GM10248 (cell line): ENCODE measurements at regions not wholly inside any gene's neighbourhood (a gene's known extent, or its start where the extent isn't known, plus 50 kb on each side); places are given as distances from the start of the nearest gene placed in this dataset.
"Not testable (repeated sequence)": the region's sequence is repeated elsewhere in the genome, so short reads cannot be mapped to it uniquely, and the experiment has no call there.

ENCODE experiments used
- CTCF ChIA-PET: fragments of 300-600 bp; sonication (Branson Sonifier 250); formaldehyde crosslinking; extraction: SDS; loops from one replicate; lab custom pipeline; 2021; ENCODE audit warnings: antibody characterized with exemption; lab: Yijun Ruan, JAX
- POLR2A ChIA-PET: fragments of 350-650 bp; sonication (Branson Sonifier 250); formaldehyde crosslinking; extraction: SDS; loops from one replicate; lab custom pipeline; 2020; ENCODE audit warnings: antibody characterized with exemption; lab: Yijun Ruan, JAX
- DNase-seq: peaks from one replicate; pipeline ENCODE4 v3.0.0; 2012; ENCODE audit errors: extremely low spot score
- TF ChIP-seq, protein P1 (sequence below): IDR thresholded peaks from 2 replicates; pipeline ENCODE4 v1.5.1; 2012; ENCODE audit warnings: mild to moderate bottlenecking, low read depth; ENCODE audit errors: extremely low read depth, missing control alignments, control extremely low read depth

DNA sequence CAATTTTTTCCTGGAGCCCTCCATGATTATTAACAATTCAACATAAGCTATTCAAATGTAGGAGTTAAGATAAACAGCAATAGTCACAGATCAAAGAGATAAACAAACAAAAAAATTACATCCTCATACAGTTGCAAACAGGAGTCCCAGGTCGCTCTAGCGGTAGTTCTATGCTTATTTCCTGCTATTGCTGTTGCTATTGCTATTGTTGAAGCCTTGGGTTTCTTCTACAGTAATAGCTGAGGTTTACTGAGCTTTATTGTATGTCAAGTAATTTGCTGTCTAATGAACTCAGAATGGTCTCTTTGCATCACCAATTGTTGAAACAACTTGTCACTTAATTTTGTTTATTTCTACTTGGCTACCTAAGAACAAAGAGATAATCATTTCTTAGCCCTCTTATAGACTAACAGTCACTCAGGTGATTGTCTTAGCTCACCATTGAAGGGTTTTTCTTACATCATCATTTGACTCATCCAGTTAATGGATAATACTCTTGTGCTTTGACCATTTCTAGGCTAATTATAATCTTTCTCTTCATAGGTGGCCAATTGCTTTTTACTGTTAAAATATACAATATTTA, 654.6 kb downstream of the MECOM start:
- TF ChIP-seq, protein P1, sequence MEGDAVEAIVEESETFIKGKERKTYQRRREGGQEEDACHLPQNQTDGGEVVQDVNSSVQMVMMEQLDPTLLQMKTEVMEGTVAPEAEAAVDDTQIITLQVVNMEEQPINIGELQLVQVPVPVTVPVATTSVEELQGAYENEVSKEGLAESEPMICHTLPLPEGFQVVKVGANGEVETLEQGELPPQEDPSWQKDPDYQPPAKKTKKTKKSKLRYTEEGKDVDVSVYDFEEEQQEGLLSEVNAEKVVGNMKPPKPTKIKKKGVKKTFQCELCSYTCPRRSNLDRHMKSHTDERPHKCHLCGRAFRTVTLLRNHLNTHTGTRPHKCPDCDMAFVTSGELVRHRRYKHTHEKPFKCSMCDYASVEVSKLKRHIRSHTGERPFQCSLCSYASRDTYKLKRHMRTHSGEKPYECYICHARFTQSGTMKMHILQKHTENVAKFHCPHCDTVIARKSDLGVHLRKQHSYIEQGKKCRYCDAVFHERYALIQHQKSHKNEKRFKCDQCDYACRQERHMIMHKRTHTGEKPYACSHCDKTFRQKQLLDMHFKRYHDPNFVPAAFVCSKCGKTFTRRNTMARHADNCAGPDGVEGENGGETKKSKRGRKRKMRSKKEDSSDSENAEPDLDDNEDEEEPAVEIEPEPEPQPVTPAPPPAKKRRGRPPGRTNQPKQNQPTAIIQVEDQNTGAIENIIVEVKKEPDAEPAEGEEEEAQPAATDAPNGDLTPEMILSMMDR, result no peak
- ChIA-PET POLR2A (no interaction called here), CTCF (interaction anchor here (0.6 to 1.8 kb wide), 3 partner anchors 11 to 27 kb away, joined by 3 to 6 read pairs (median 3); no protein-coding TSS in a partner anchor)
- DNase-seq, result no peak

DNA sequence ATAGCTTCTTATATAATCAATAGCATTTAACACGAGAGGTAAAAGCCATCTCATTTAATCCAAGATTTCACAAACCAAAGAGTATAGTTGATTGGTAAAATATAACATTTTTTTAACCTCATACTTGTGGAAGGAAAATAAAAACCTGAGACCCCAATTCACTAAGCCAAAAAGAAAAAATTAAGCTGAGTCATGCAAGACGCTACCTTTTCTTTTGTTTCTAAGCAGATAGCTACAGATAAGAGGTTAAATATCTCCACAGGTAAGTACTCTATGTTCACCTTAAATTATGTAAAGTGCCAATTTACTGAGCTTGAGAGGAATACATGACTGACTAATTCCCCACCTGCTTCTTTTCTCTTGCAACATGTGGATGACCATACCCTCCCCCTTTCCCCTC, 656.4 kb downstream of the MECOM start:
- no peak for DNase-seq
- POLR2A ChIA-PET, result no interaction called here
- CTCF ChIA-PET, result interaction anchor here (1.0 kb wide), 1 partner anchor 29 kb away, joined by 3 read pairs; no protein-coding TSS in a partner anchor
- TF ChIP-seq, protein P1, result no peak

DNA sequence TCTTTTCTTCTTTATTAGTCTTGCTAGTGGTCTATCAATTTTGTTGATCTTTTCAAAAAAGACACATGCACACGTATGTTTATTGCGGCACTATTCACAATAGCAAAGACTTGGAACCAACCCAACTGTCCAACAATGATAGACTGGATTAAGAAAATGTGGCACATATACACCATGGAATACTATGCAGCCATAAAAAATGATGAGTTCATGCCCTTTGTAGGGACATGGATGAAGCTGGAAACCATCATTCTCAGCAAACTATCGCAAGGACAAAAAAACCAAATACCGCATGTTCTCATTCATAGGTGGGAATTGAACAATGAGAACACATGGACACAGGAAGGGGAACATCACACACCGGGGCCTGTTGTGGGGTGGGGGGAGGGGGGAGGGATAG, 657.1 kb downstream of the MECOM start:
- DNase-seq, POLR2A ChIA-PET, CTCF ChIA-PET: not testable (repeated sequence)

DNA sequence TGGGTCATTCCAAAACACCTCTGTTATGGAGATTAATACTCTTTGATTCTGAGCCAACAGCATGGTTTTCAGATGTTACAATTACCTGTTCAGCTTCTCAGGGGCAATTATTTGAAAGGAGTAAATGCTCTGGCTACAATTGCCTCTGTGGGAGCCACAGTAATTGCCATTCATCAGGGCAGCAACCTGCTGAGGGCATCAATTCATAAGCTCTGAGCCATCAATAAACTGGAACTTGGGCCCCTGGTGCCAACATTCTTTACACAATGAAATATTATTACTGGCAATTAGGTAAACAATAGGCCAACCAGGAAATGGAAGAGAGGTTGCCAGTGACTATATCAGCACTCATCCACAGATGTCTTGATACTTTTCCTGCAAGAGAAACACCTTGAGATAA, 660.8 kb downstream of the MECOM start:
- TF ChIP-seq, protein P1, result no peak
- CTCF ChIA-PET, result no interaction called here
- POLR2A ChIA-PET, result no interaction called here
- no peak for DNase-seq

DNA sequence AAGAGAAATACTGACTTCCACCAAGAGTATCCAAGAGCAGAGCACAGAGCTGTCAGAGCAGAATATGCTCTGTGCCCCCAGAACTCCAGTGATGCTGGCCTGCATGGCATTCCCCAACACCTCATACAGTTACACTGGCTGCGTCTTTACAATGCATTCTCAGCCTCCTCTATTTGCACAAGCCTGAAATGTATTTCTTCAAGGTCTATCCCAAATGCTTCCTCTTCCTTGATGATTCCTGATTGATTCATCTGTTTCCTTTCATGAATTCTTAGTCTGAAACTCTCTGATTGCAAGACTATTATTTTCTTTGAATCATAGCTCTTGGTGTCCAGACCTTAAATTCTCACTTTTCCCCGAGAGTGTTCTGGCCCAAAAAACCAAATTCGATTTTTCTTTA, 664.7 kb downstream of the MECOM start:
- no peak for DNase-seq
- TF ChIP-seq, protein P1, result no peak
- POLR2A ChIA-PET, result no interaction called here
- CTCF ChIA-PET, result interaction anchor here (0.9 to 1.6 kb wide), 2 partner anchors 10 to 22 kb away, joined by 3 to 6 read pairs; no protein-coding TSS in a partner anchor

DNA sequence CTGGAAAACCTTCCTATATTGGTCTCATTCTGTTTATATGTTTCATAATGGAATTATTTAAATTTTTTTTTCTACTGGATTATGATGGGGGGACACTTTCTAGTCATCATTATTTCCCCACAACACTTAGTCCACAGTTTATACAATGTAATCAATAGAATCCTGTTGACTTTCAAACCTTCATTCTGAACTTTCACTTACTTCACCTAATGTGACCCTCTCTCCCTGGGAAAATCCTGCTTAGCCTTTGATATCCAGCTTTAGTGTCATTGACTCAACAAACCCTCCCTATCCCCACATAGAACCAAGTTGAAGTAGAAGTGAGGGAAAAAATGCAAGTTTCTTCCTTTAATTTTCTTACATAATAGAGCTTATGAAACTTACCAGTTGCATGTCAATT, 666.0 kb downstream of the MECOM start:
- POLR2A ChIA-PET, result no interaction called here
- CTCF ChIA-PET, result interaction anchor here (0.9 to 1.7 kb wide), 3 partner anchors 11 to 15 kb away, joined by 3 to 6 read pairs (median 5); no protein-coding TSS in a partner anchor
- DNase-seq, result no peak
- TF ChIP-seq, protein P1, result no peak

DNA sequence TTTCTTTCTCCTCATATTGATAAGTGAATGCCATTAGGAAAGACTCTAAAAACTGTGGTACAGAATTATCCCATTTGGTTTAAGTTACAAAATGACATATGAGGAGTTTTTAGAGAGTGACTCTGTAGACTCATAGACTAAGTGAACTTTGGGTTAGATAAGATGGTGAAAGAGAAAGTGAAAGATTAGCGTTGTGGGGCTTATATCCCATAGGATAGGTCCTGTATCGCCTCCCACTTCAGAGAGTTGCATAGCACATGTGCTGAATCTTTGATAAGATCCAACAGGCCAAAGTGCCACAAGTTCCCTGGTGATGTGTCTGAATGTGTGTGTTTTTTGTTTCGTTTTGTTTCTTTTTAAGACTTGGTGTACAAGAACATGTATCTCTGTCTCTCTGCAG, 666.9 kb downstream of the MECOM start:
- TF ChIP-seq, protein P1, result no peak
- CTCF ChIA-PET, result interaction anchor here (1.4 to 1.7 kb wide), 3 partner anchors 12 to 14 kb away, joined by 3 to 5 read pairs (median 4); no protein-coding TSS in a partner anchor
- POLR2A ChIA-PET, result no interaction called here
- no peak for DNase-seq
